GM21367 (cell line): ENCODE measurements at regions not wholly inside any gene's neighbourhood (a gene's known extent, or its start where the extent isn't known, plus 50 kb on each side); places are given as distances from the start of the nearest gene placed in this dataset.

Source experiments
- ATAC-seq: cut with Tn5 transposase; IDR thresholded peaks from one replicate; pipeline ENCODE4 v1.9.1; 2021; ENCODE audit not compliant: unreplicated experiment

- no peak for ATAC-seq
Observed at GRCh38 chr7:41197769-41198168, 505.1 kb downstream of the INHBA start.

GRCh38 chr7:41193738-41194282 is 509.1 kb downstream of the INHBA start:
- no peak for ATAC-seq

GRCh38 chr7:41190581-41190980 is 512.3 kb downstream of the INHBA start:
- ATAC-seq: no peak

GRCh38 chr7:41189866-41190265 is 513.0 kb downstream of the INHBA start:
- no peak for ATAC-seq

GRCh38 chr7:41188163-41189130 is 514.4 kb downstream of the INHBA start:
- ATAC-seq: no peak

GRCh38 chr7:41187322-41187721 is 515.6 kb downstream of the INHBA start:
- no peak for ATAC-seq

- ATAC-seq: no peak
Observed at GRCh38 chr7:41185851-41186250, 517.0 kb downstream of the INHBA start.

GRCh38 chr7:41183741-41184140 is 519.1 kb downstream of the INHBA start:
- ATAC-seq: no peak

GRCh38 chr7:41182782-41183181 is 520.1 kb downstream of the INHBA start:
- ATAC-seq: no peak

- no peak for ATAC-seq
Observed at GRCh38 chr7:41175435-41175834, 527.5 kb downstream of the INHBA start.

- ATAC-seq: no peak
Observed at GRCh38 chr7:41174521-41174920, 528.4 kb downstream of the INHBA start.

GRCh38 chr7:41170466-41170865 is 532.4 kb downstream of the INHBA start:
- no peak for ATAC-seq

- ATAC-seq: no peak
Observed at GRCh38 chr7:41169317-41169716, 533.6 kb downstream of the INHBA start.

- ATAC-seq: no peak
Observed at GRCh38 chr7:41167836-41168235, 535.1 kb downstream of the INHBA start.

GRCh38 chr7:41164440-41164839 is 538.5 kb downstream of the INHBA start:
- ATAC-seq: no peak

- no peak for ATAC-seq
Observed at GRCh38 chr7:41163991-41164390, 538.9 kb downstream of the INHBA start.

- no peak for ATAC-seq
Observed at GRCh38 chr7:41162612-41163011, 540.3 kb downstream of the INHBA start.

GRCh38 chr7:41161041-41161587 is 541.8 kb downstream of the INHBA start:
- ATAC-seq: no peak

GRCh38 chr7:41156268-41156667 is 546.6 kb downstream of the INHBA start:
- ATAC-seq: no peak

- no peak for ATAC-seq
Observed at GRCh38 chr7:41153268-41153667, 549.6 kb downstream of the INHBA start.

- ATAC-seq: no peak
Observed at GRCh38 chr7:41152179-41152678, 550.7 kb downstream of the INHBA start.

GRCh38 chr7:41149576-41149975 is 553.3 kb downstream of the INHBA start:
- no peak for ATAC-seq
